GM12878 (cell line): ENCODE measurements at regions not wholly inside any gene's neighbourhood (a gene's known extent, or its start where the extent isn't known, plus 50 kb on each side); places are given as distances from the start of the nearest gene placed in this dataset.

ENCODE experiments used
- ATAC-seq: fragments of 200-7000 bp; cut with Tn5 transposase; 3 replicates; pipeline ENCODE4 v1.9.1; 2020; ENCODE audit warnings: mild to moderate bottlenecking, moderate library complexity
- BruUV-seq: library from RNA; stranded (reverse); fragments of 400-500 nt; replicated peaks from 2 replicates; lab custom pipeline; 2021; lab: Mats Ljungman, UMichigan
- CTCF ChIA-PET: fragments of 300-600 bp; sonication (Branson Sonifier 250); formaldehyde crosslinking; extraction: SDS; loops from one replicate; lab custom pipeline; 2021; ENCODE audit warnings: inconsistent platforms; lab: Yijun Ruan, JAX
- POLR2A ChIA-PET: fragments of 350-600 bp; formaldehyde crosslinking; extraction: SDS; loops from one replicate; lab custom pipeline; 2021; ENCODE audit warnings: inconsistent platforms; lab: Charles Lee
- RAD21 ChIA-PET: fragments of 300-600 bp; sonication (Branson Sonifier 250); formaldehyde crosslinking; loops from one replicate; lab custom pipeline; 2023; ENCODE audit warnings: antibody characterized with exemption; ENCODE audit not compliant: unreplicated experiment; lab: Charles Lee
- SMC1A ChIA-PET: fragments of 300-600 bp; sonication (Branson Sonifier 250); formaldehyde crosslinking; loops from one replicate; lab custom pipeline; 2023; ENCODE audit not compliant: unreplicated experiment, uncharacterized antibody; lab: Charles Lee
- DNase-seq: peaks from one replicate; pipeline ENCODE4 v3.0.0-alpha.2; 2011; ENCODE audit warnings: low read depth, low spot score
- FAIRE-seq: peaks from 3 replicates; lab custom pipeline; 2011; peaks lifted over from hg19 to GRCh38; lab: Jason Lieb, UNC
- H2AFZ ChIP-seq: 2 replicates; pipeline ENCODE4 v1.6.0; 2011; ENCODE audit warnings: low read depth, low read length, control low read depth; ENCODE audit not compliant: control insufficient read depth
- H3K27ac ChIP-seq: 2 replicates; pipeline ENCODE4 v1.5.1; 2011; ENCODE audit warnings: control low read depth; ENCODE audit not compliant: control insufficient read depth, insufficient read depth
- H3K27me3 ChIP-seq, 2 experiments: replicated peaks in 1 of 2; 2 replicates each; pipeline versions ENCODE4 v1.6.0 to v1.6.1; 2011; ENCODE audit warnings: low read length in 1 of 2; ENCODE audit not compliant: control insufficient read depth in 2 of 2, insufficient read depth in 2 of 2
- H3K36me3 ChIP-seq, 2 experiments: 2 replicates each; pipeline ENCODE4 v1.5.1; 2011; ENCODE audit warnings: low read length in 1 of 2; ENCODE audit not compliant: control insufficient read depth in 2 of 2, insufficient read depth in 2 of 2
- H3K4me1 ChIP-seq: 2 replicates; pipeline ENCODE4 v1.6.1; 2011; ENCODE audit warnings: mild to moderate bottlenecking, low read length, moderate library complexity, mixed read lengths; ENCODE audit not compliant: control insufficient read depth, insufficient read depth
- H3K4me2 ChIP-seq: 2 replicates; pipeline ENCODE4 v1.6.0; 2011; ENCODE audit warnings: control low read depth; ENCODE audit not compliant: control insufficient read depth, insufficient read depth
- H3K4me3 ChIP-seq: fragments of 200-600 bp; sonication (generic); 2 replicates; pipeline ENCODE4 v1.5.1; 2016
- H3K79me2 ChIP-seq: 2 replicates; pipeline ENCODE4 v1.6.0; 2011; ENCODE audit warnings: low read length; ENCODE audit not compliant: control insufficient read depth, insufficient read depth
- H3K9ac ChIP-seq: 2 replicates; pipeline ENCODE4 v1.8.0; 2011; ENCODE audit warnings: low read length, control low read depth, mixed read lengths; ENCODE audit not compliant: control insufficient read depth, insufficient read depth
- H3K9me3 ChIP-seq: replicated peaks from 3 replicates; pipeline ENCODE4 v1.5.1; 2011; ENCODE audit warnings: mild to moderate bottlenecking, low read length; ENCODE audit not compliant: control insufficient read depth, insufficient read depth
- H4K20me1 ChIP-seq: 2 replicates; pipeline ENCODE4 v1.6.0; 2011; ENCODE audit not compliant: control insufficient read depth, insufficient read depth
- ASH2L ChIP-seq: fragments of 300-600, 200-600 bp; sonication (generic); IDR thresholded peaks from 2 replicates; pipeline ENCODE4 v1.6.1; 2017; ENCODE audit warnings: low read depth, mild to moderate bottlenecking, borderline replicate concordance
- BACH1 ChIP-seq: fragments of 450-650 bp; IDR thresholded peaks from 2 replicates; pipeline ENCODE4 v1.6.1; 2017; ENCODE audit warnings: mild to moderate bottlenecking, borderline replicate concordance
- NFYA ChIP-seq: IDR thresholded peaks from 2 replicates; pipeline ENCODE4 v1.6.1; 2011; ENCODE audit warnings: low read depth, mild to moderate bottlenecking, low read length, improper control_type of control experiment, borderline replicate concordance
- NFYB ChIP-seq: IDR thresholded peaks from 2 replicates; pipeline ENCODE4 v1.6.1; 2011; ENCODE audit warnings: low read depth, mild to moderate bottlenecking, low read length, improper control_type of control experiment, moderate library complexity; ENCODE audit not compliant: insufficient read depth
- RB1 ChIP-seq: fragments of 450-650 bp; formaldehyde crosslinking; IDR thresholded peaks from 2 replicates; pipeline ENCODE4 v1.6.1; 2017; ENCODE audit warnings: mild to moderate bottlenecking, borderline replicate concordance
- RELB ChIP-seq: fragments of 450-650 bp; IDR thresholded peaks from 2 replicates; pipeline ENCODE4 v1.6.1; 2017; ENCODE audit warnings: low read depth, mild to moderate bottlenecking, moderate library complexity
- SIX5 ChIP-seq: IDR thresholded peaks from 2 replicates; pipeline ENCODE4 v1.6.1; 2011; ENCODE audit warnings: mild to moderate bottlenecking, low read depth, low read length, moderate library complexity; ENCODE audit not compliant: severe bottlenecking
- SKIL ChIP-seq: fragments of 450-650 bp; IDR thresholded peaks from 2 replicates; pipeline ENCODE4 v1.6.1; 2017; ENCODE audit warnings: mild to moderate bottlenecking, low read depth, inconsistent platforms; ENCODE audit not compliant: poor library complexity, severe bottlenecking
- ZBED1 ChIP-seq: IDR thresholded peaks from 2 replicates; pipeline ENCODE4 v1.6.1; 2016; ENCODE audit warnings: borderline replicate concordance
- whole genome bisulfite sequencing: methylation state at CpG from one replicate; pipeline ENCODE4 v1.1.6; 2016; ENCODE audit warnings: low lambda C conversion rate; ENCODE audit not compliant: insufficient replicate concordance, insufficient coverage; ENCODE audit errors: missing lambda C conversion rate; 5-methylcytosine and 5-hydroxymethylcytosine counted together
- in situ Hi-C: fragments of 300-500 bp; cut with MboI; formaldehyde crosslinking; loops from 9 replicates; pipeline ENCODE4 v1.14.3; 2018; ENCODE audit warnings: mixed read lengths
- intact Hi-C: fragments of 100-400 bp; cut with micrococcal nuclease; formaldehyde crosslinking; loops from one replicate; pipeline ENCODE4 v1.14.2; 2022; ENCODE audit not compliant: unreplicated experiment

GRCh38 chr6:168182366-168182765 is 103.4 kb upstream of the FRMD1 start:
- Histone ChIP-seq H3K79me2 (no peaks in the 10 kb centered on the region), H3K4me1 (no peaks in the 10 kb centered on the region), H2AFZ (no peak overlapping the region), H3K9ac (no peak overlapping the region), H3K27me3 (no peaks in the 10 kb centered on the region), H4K20me1 (no peaks in the 10 kb centered on the region), H3K4me3 (no peak overlapping the region), H3K4me2 (no peak overlapping the region), H3K27ac (no peak overlapping the region), H3K36me3 (no peaks in the 10 kb centered on the region), H3K9me3 (no peaks in the 10 kb centered on the region)
- ATAC-seq (no peak), FAIRE-seq (no peak), DNase-seq (no peak)
- in situ Hi-C loops (no loop called here), intact Hi-C loops (no loop called here)
- POLR2A ChIA-PET = no interaction called here
- CTCF ChIA-PET = no interaction called here
- RAD21 ChIA-PET = no interaction called here
- SMC1A ChIA-PET = no interaction called here
- TF ChIP-seq RELB = no peak
- no peak for TF ChIP-seq ASH2L
- TF ChIP-seq BACH1 = no peak
- no peak for TF ChIP-seq SIX5
- BruUV-seq = no TSS peak
- WGBS = 16% methylated on average over 8 of the region's 8 CpGs

GRCh38 chr6:168181876-168182275 is 102.9 kb upstream of the FRMD1 start:
- in situ Hi-C loops = no loop called here
- H2AFZ ChIP-seq = no peak overlapping the region
- no peaks in the 10 kb centered on the region for H3K4me1 ChIP-seq
- no peak for TF ChIP-seq SKIL
- TF ChIP-seq NFYB = no peak
- TF ChIP-seq NFYA = no peak
- no peak for TF ChIP-seq RB1
- TF ChIP-seq ZBED1 = no peak
- CTCF ChIA-PET = no interaction called here
- SMC1A ChIA-PET = no interaction called here
- no peaks in the 10 kb centered on the region for H3K9me3 ChIP-seq
- WGBS = 43% methylated on average over 11 of the region's 11 CpGs
- intact Hi-C loops = no loop called here
- H3K79me2 ChIP-seq = no peaks in the 10 kb centered on the region
- H4K20me1 ChIP-seq = no peaks in the 10 kb centered on the region
- no peak overlapping the region for H3K4me2 ChIP-seq
- no peak overlapping the region for H3K4me3 ChIP-seq
- no TSS peak for BruUV-seq
- POLR2A ChIA-PET = no interaction called here
- DNase-seq (no peak), FAIRE-seq (no peak), ATAC-seq (no peak)
- H3K36me3 ChIP-seq = no peaks in the 10 kb centered on the region
- RAD21 ChIA-PET = no interaction called here
- no peak overlapping the region for H3K27ac ChIP-seq
- H3K27me3 ChIP-seq = no peaks in the 10 kb centered on the region
- no peak overlapping the region for H3K9ac ChIP-seq
